Ovary (tissue), 7 donors: ENCODE measurements at regions not wholly inside any gene's neighbourhood (a gene's known extent, or its start where the extent isn't known, plus 50 kb on each side); places are given as distances from the start of the nearest gene placed in this dataset.

ENCODE experiments used
- DNase-seq, 5 donors: peaks; one replicate each; pipeline ENCODE4 v3.0.0-alpha.2; 2019 to 2020
- H3K27ac ChIP-seq, 2 donors: fragments of 200-600 bp; one replicate each; pipeline versions ENCODE4 v1.5.1 to v1.8.0; 2019 to 2022
- H3K27me3 ChIP-seq: fragments of 200-600 bp; one replicate; pipeline ENCODE4 v1.8.0; 2022
- H3K36me3 ChIP-seq: fragments of 200-600 bp; sonication (generic); one replicate; pipeline ENCODE4 v1.5.1; 2019
- H3K4me1 ChIP-seq: one replicate; pipeline ENCODE4 v1.8.1; 2013; ENCODE audit warnings: mild to moderate bottlenecking, moderate library complexity; ENCODE audit not compliant: insufficient read depth
- H3K4me3 ChIP-seq: fragments of 200-600 bp; sonication (generic); one replicate; pipeline ENCODE4 v1.5.1; 2017
- H3K9me3 ChIP-seq, 2 donors: fragments of 200-600 bp in 1 of 2; sonication (generic) in 1 of 2; one replicate each; pipeline versions ENCODE4 v1.5.1 to v1.8.1; 2013 to 2019; ENCODE audit warnings: mild to moderate bottlenecking in 1 of 2, moderate library complexity in 1 of 2
- CTCF ChIP-seq, 3 donors: fragments of 450-650 bp in 2 of 3; fragments of 200-600 bp in 1 of 3; IDR thresholded peaks; one replicate each; pipeline versions ENCODE4 v1.5.1 to v1.8.0; 2016 to 2022; ENCODE audit warnings: antibody characterized with exemption in 3 of 3, mild to moderate bottlenecking in 1 of 3
- EP300 ChIP-seq: sonication (generic); formaldehyde crosslinking; IDR thresholded peaks from one replicate; pipeline ENCODE4 v1.6.1; 2017; ENCODE audit warnings: antibody characterized with exemption
- POLR2A ChIP-seq: fragments of 450-650 bp; IDR thresholded peaks from one replicate; pipeline ENCODE4 v1.6.1; 2017; ENCODE audit warnings: antibody characterized with exemption, mild to moderate bottlenecking, moderate library complexity
- WGBS, 3 donors: extraction: QIAGEN DNeasy Blood & Tissue Kit in 1 of 3; methylation state at CpG; one replicate each; pipeline versions ENCODE4 v1.1.5 to v1.1.7; 2013 to 2017; 5-methylcytosine and 5-hydroxymethylcytosine counted together
- intact Hi-C, 4 donors: fragments of 100-400 bp; cut with DNase I; formaldehyde crosslinking; loops; one replicate each; pipeline versions ENCODE4 v1.11.0 to v1.15.1; 2022 to 2023
- donor health status: DM: no; HTN: no; CAD: no; lungs with moderate emphysema.
- donor health status: DM: no; HTN: no; CAD: no.
- donor health status: Bipolar disorder and iron deficiency.
- donor health status: DM: no; HTN: no; CAD: no.
- donor health status: DM: yes; HTN: yes; CAD: no.

- WGBS, 3 donors = 74 to 81% (median 78%) methylated on average over 4 of the region's 4 CpGs
- Histone ChIP-seq H3K9me3 (no peaks in the 10 kb centered on the region), H3K27ac (no peak overlapping the region), H3K4me1 (no peaks in the 10 kb centered on the region), H3K4me3 (no peak overlapping the region), H3K36me3 (no peaks in the 10 kb centered on the region), H3K27me3 (no peaks in the 10 kb centered on the region)
- no peak for DNase-seq
- TF ChIP-seq EP300 = no peak
- no peak for TF ChIP-seq CTCF (IDR thresholded peaks at IDR 0.05)
- intact Hi-C loops = no loop called here
These were observed 710.4 kb downstream of the TNS3 start for GRCh38 chr7:46871516-46871915.

GRCh38 chr7:46864716-46865115, 717.2 kb downstream of the TNS3 start:
- H3K4me3 ChIP-seq = no peak overlapping the region
- H3K9me3 ChIP-seq = no peaks in the 10 kb centered on the region
- H3K27ac ChIP-seq = no peak overlapping the region
- no peaks in the 10 kb centered on the region for H3K4me1 ChIP-seq
- no peak for TF ChIP-seq EP300
- TF ChIP-seq CTCF (IDR thresholded peaks at IDR 0.05) = no peak
- no peak for TF ChIP-seq POLR2A
- intact Hi-C loops = no loop called here
- H3K27me3 ChIP-seq = no peaks in the 10 kb centered on the region
- H3K36me3 ChIP-seq = no peaks in the 10 kb centered on the region
- WGBS, 3 donors = 41 to 50% (median 46%) methylated on average over 4 of the region's 4 CpGs
- DNase-seq = no peak

GRCh38 chr7:46859963-46860475, 721.9 kb downstream of the TNS3 start:
- 69 to 74% (median 72%) methylated on average over 6 of the region's 6 CpGs for WGBS, 3 donors
- Histone ChIP-seq H3K27ac (no peak overlapping the region), H3K9me3 (no peaks in the 10 kb centered on the region), H3K36me3 (no peaks in the 10 kb centered on the region), H3K4me3 (no peak overlapping the region), H3K27me3 (no peaks in the 10 kb centered on the region), H3K4me1 (no peaks in the 10 kb centered on the region)
- TF ChIP-seq CTCF (IDR thresholded peaks at IDR 0.05) = no peak
- TF ChIP-seq EP300 = no peak
- TF ChIP-seq POLR2A = no peak
- intact Hi-C loops = no loop called here
- no peak for DNase-seq

- intact Hi-C loops = no loop called here
- H3K9me3 ChIP-seq = no peaks in the 10 kb centered on the region
These were observed 726.1 kb downstream of the TNS3 start for GRCh38 chr7:46855851-46856250.

More at GRCh38 chr7:46855851-46856250, 726.1 kb downstream of the TNS3 start:
- Histone ChIP-seq H3K36me3 (no peaks in the 10 kb centered on the region), H3K27me3 (no peaks in the 10 kb centered on the region), H3K4me1 (no peaks in the 10 kb centered on the region), H3K27ac (no peak overlapping the region), H3K4me3 (no peak overlapping the region)
- 55 to 62% (median 61%) methylated on average over 4 of the region's 4 CpGs for WGBS, 3 donors
- no peak for DNase-seq
- TF ChIP-seq EP300 (no peak), POLR2A (no peak), CTCF (IDR thresholded peaks at IDR 0.05) (no peak)
